CD4-positive, CD25-positive, alpha-beta regulatory T cell (primary cell): ENCODE measurements at regions not wholly inside any gene's neighbourhood (a gene's known extent, or its start where the extent isn't known, plus 50 kb on each side); places are given as distances from the start of the nearest gene placed in this dataset.

Experiments
- ATAC-seq, 2 donors: fragments of 150-1000 bp; cut with Tn5 transposase; one replicate each; pipeline ENCODE4 v1.10.0; 2021; ENCODE audit warnings: low read depth in 2 of 2, moderate number of reproducible peaks in 2 of 2, moderate library complexity in 1 of 2
- DNase-seq, 3 donors: peaks; one replicate each; pipeline versions ENCODE4 v3.0.0 to v3.0.0-alpha.2; 2012 to 2022; ENCODE audit warnings: mixed read lengths in 1 of 3
- H3K27ac ChIP-seq: one replicate; pipeline ENCODE4 v1.7.0; 2013; ENCODE audit warnings: mild to moderate bottlenecking, low read length; ENCODE audit not compliant: insufficient read depth, poor library complexity, severe bottlenecking
- H3K27me3 ChIP-seq: one replicate; pipeline ENCODE4 v1.7.0; 2013; ENCODE audit warnings: low read length; ENCODE audit not compliant: control insufficient read depth, insufficient read depth
- H3K36me3 ChIP-seq: one replicate; pipeline ENCODE4 v1.7.0; 2013; ENCODE audit warnings: mild to moderate bottlenecking, low read length, moderate library complexity; ENCODE audit not compliant: control insufficient read depth, insufficient read depth
- H3K4me1 ChIP-seq: 2 replicates; pipeline ENCODE4 v1.7.0; 2013; ENCODE audit warnings: mild to moderate bottlenecking, low read length; ENCODE audit not compliant: insufficient read depth, control insufficient read depth, poor library complexity, severe bottlenecking
- H3K4me3 ChIP-seq: one replicate; pipeline ENCODE4 v1.7.0; 2013; ENCODE audit warnings: low read depth, mild to moderate bottlenecking, low read length, moderate library complexity
- H3K9me3 ChIP-seq, 2 experiments: 1 replicate in 1 of 2; 2 replicates in 1 of 2; pipeline ENCODE4 v1.7.0; 2013; ENCODE audit warnings: low read length in 2 of 2, mild to moderate bottlenecking in 1 of 2, moderate library complexity in 1 of 2; ENCODE audit not compliant: control insufficient read depth in 2 of 2
- H3K27ac Mint-ChIP-seq, 3 donors: one replicate each; pipeline ENCODE4 v1.8.0; 2020 to 2022; ENCODE audit warnings: mild to moderate bottlenecking in 3 of 3, mixed read lengths in 3 of 3, moderate library complexity in 2 of 3
- H3K27me3 Mint-ChIP-seq: one replicate; pipeline ENCODE4 v1.8.0; 2022; ENCODE audit warnings: mild to moderate bottlenecking, mixed read lengths
- H3K36me3 Mint-ChIP-seq: one replicate; pipeline ENCODE4 v1.8.0; 2020; ENCODE audit warnings: mixed read lengths
- H3K4me1 Mint-ChIP-seq, 4 donors: one replicate each; pipeline ENCODE4 v1.8.0; 2020 to 2022; ENCODE audit warnings: mixed read lengths in 4 of 4, mild to moderate bottlenecking in 1 of 4
- H3K4me3 Mint-ChIP-seq, 4 donors: one replicate each; pipeline ENCODE4 v1.8.0; 2020 to 2022; ENCODE audit warnings: mild to moderate bottlenecking in 4 of 4, mixed read lengths in 4 of 4, moderate library complexity in 3 of 4
- H3K9me3 Mint-ChIP-seq, 7 donors: one replicate each; pipeline ENCODE4 v1.8.0; 2020 to 2022; ENCODE audit warnings: mixed read lengths in 7 of 7, mild to moderate bottlenecking in 3 of 7, moderate library complexity in 2 of 7

DNA sequence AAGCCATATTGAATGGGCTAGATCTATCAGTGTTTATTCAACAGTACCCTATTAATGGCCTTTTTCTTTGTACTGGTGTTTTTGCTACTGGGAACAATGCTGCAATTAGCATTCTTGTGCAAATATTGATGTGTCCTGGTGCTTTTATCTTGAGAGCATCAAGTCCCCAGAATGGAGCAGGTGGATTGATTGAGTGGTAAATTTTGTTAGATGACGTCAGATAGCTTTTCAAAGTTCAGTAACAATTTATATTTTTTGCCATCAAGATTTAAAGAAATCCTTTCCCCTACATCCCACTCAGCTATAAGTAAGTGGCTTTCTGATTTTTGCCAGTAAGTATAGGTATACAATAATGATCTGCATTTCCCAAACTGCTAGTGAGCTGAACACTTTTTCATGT, 63.4 kb upstream of the SYPL1 start:
- Histone ChIP-seq H3K36me3 (no peaks in the 10 kb centered on the region), H3K4me3 (no peak overlapping the region), H3K4me1 (no peaks in the 10 kb centered on the region), H3K27ac (no peak overlapping the region), H3K9me3 (no peaks in the 10 kb centered on the region), H3K27me3 (peaks cover 2% of the 10 kb centered on the region)
- no peak overlapping the region for H3K27ac Mint-ChIP-seq
- no peaks in the 10 kb centered on the region for H3K36me3 Mint-ChIP-seq
- H3K4me1 Mint-ChIP-seq: no peaks in the 10 kb centered on the region
- no peak for DNase-seq
- ATAC-seq: no peak
- no peaks in the 10 kb centered on the region for H3K9me3 Mint-ChIP-seq
- H3K27me3 Mint-ChIP-seq: peaks cover 26% of the 10 kb centered on the region
- H3K4me3 Mint-ChIP-seq: no peak overlapping the region

DNA sequence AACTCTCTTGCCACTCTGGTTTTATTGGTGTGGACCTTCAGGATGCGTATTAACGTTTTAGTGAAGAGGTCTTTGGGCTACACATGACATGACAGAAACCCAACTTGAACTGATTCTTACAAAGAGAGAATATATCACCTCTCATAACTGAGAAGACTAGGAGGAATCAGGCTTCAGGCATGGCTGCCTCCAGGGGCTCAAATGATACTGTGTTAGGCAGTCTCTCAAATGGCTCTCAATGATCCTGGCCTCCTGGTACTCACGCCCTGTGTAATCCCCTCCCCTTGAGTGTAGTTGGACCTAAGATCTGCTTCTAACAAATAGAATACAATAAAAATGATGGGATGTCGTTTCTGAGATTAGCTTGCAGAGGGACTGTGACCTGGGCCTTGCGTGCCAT, 58.5 kb upstream of the SYPL1 start:
- no peak overlapping the region for H3K27ac ChIP-seq
- H3K4me3 ChIP-seq: no peak overlapping the region
- Mint-ChIP-seq H3K9me3 (no peaks in the 10 kb centered on the region), H3K27ac (no peak overlapping the region), H3K36me3 (no peaks in the 10 kb centered on the region), H3K27me3 (peaks cover 21% of the 10 kb centered on the region), H3K4me1 (peaks cover 0 to 6% (median 2%) of the 10 kb centered on the region in 4 donors), H3K4me3 (no peak overlapping the region)
- H3K27me3 ChIP-seq: no peaks in the 10 kb centered on the region
- no peaks in the 10 kb centered on the region for H3K9me3 ChIP-seq
- ATAC-seq (no peak), DNase-seq (no peak)
- no peaks in the 10 kb centered on the region for H3K4me1 ChIP-seq
- H3K36me3 ChIP-seq: no peaks in the 10 kb centered on the region

DNA sequence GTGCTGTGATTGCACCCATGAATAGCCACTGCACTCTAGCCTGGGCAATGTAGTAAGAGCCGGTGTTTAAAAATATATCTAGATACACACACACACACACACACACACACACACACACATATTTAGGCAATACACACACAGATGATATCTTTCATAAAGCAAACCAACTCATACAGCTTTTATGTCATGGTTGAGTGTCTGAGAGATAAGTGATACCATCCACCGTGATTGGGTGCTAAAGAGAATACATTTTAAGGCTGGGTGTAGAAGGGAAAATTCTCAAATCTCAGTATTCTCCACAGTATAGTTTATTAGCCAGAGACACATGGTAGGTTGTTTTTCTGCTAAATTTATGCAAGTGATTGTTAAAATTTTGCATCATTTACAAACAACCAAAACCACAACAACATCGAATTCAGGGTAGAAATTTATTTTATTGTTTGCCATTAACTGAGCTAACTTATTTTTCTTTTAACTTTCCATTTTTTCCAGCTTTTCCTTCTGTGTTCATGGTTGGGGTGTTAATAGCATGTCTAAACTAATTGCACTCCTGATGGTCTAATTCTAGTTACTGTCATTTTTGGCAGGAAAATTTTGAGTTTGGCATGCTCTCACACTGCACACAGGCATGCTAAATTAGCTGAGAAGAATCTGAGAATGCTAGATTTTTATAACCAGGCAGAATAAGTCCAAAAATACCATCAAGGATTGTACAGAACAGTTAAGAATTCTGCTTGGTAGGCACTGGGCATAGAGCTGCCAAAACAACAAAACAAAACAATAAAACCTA, 57.9 kb upstream of the SYPL1 start:
- Histone ChIP-seq H3K27me3 (no peaks in the 10 kb centered on the region), H3K4me1 (no peaks in the 10 kb centered on the region), H3K4me3 (no peak overlapping the region), H3K27ac (no peak overlapping the region), H3K36me3 (no peaks in the 10 kb centered on the region), H3K9me3 (no peaks in the 10 kb centered on the region)
- Mint-ChIP-seq H3K9me3 (no peaks in the 10 kb centered on the region), H3K36me3 (no peaks in the 10 kb centered on the region), H3K27ac (no peak overlapping the region), H3K4me1 (peaks cover 0 to 6% (median 2%) of the 10 kb centered on the region in 4 donors), H3K27me3 (peaks cover 24% of the 10 kb centered on the region), H3K4me3 (no peak overlapping the region)
- DNase-seq: no peak
- ATAC-seq: no peak

DNA sequence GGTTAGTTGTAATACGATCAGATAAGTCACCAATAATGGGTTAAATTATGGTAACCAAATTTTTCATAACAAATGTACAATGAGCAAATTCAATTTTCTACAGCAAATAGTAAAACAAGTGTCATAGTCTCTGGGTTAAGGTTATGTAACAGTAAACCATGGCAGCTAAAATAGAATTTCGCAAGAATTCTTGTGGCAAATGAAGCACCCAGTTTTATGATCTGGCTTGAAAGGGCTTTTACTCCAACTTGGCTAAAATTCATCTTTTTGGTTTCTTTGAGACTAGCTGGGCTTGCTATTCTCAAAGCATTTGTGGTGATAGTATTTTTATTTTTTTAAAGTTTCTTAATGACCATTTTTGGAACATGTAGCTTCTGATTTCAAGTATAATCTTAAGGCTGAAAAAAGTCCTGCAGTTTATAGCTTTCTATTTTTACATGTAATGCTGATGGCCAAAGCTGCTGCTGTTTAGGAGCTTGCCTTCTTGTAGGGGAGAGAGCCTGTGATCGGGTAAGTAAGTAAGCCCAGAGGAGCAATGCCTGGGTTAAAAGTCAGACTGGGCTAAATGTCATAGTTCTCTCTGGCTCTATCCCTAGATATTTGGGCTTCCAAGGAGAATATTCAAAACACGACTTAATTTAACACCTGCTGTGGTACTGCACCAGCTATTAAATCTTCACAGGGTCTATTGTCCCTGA, 55.5 kb upstream of the SYPL1 start:
- no peak for DNase-seq
- Mint-ChIP-seq H3K27me3 (peaks cover 20% of the 10 kb centered on the region), H3K27ac (no peak overlapping the region), H3K4me1 (peaks cover 0 to 6% (median 2%) of the 10 kb centered on the region in 4 donors), H3K9me3 (peaks cover 0 to 8% (median 6%) of the 10 kb centered on the region in 7 donors), H3K36me3 (no peaks in the 10 kb centered on the region), H3K4me3 (no peak overlapping the region)
- H3K36me3 ChIP-seq: no peaks in the 10 kb centered on the region
- H3K9me3 ChIP-seq: peaks cover 5 to 6% of the 10 kb centered on the region in 2 experiments
- H3K27ac ChIP-seq: no peak overlapping the region
- no peak overlapping the region for H3K4me3 ChIP-seq
- H3K27me3 ChIP-seq: peaks cover 3% of the 10 kb centered on the region
- no peak for ATAC-seq
- H3K4me1 ChIP-seq: no peaks in the 10 kb centered on the region

DNA sequence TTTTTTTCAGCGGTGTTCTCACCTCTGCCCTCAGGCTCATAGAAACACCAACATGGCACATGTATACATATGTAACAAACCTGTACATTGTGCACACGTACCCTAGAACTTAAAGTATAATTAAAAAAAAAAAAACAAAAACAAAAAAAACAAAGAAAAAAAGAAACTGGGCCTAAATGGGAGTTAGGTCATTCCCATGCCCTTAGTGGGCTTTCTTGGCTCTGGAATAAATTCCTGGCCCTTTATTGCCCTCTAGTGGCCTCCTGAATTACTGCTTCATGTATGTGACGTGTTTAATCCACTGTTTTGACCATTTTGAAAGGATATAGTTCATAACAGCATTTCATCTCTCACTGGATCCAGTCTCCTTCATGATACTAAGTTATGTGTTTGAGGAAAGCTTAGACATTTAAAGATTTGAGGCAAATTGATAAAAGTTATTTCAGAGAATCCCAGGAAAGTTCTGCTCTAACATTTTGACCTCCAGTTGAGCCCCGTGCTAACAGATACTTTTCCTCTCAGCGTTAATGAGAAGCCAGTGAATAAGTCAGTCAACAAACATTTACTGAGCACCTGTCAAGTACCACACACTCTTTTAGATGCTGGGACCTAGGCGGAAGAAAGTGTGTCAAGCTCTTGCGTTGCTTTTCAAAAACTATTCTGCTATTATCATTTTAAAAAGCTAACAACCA, 54.7 kb upstream of the SYPL1 start:
- ATAC-seq (no peak), DNase-seq (peak; percentile 11 to 59 (median 24))
- Histone ChIP-seq H3K4me3 (no peak overlapping the region), H3K27ac (no peak overlapping the region), H3K36me3 (no peaks in the 10 kb centered on the region), H3K9me3 (peaks cover 5 to 6% of the 10 kb centered on the region in 2 experiments), H3K4me1 (no peaks in the 10 kb centered on the region), H3K27me3 (peaks cover 3% of the 10 kb centered on the region)
- peaks cover 0 to 6% (median 2%) of the 10 kb centered on the region in 4 donors for H3K4me1 Mint-ChIP-seq
- H3K36me3 Mint-ChIP-seq: no peaks in the 10 kb centered on the region
- no peak overlapping the region for H3K4me3 Mint-ChIP-seq
- peaks cover 22% of the 10 kb centered on the region for H3K27me3 Mint-ChIP-seq
- H3K9me3 Mint-ChIP-seq: peaks cover 0 to 8% (median 6%) of the 10 kb centered on the region in 7 donors
- H3K27ac Mint-ChIP-seq: peak overlapping the region in 1 of 3 donors; percentile 28

DNA sequence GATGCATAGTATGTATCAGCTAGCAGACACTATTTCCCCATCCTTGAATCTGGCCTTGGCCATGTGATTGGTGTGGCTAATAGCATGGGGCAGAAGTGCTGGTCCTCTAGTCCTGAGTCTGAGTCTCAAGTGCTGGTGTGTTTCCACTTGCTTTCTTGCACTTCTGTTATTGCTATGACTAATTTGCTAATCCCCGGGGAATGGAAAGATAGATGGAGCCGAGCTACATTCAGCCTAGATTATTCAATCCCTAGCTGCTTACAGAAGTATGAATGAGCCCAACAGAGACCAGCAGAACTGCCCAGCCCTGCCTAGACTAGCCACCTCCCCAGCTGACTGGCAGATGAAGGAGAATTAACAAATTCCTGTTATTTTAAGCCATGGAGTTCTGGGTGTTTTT, 53.2 kb upstream of the SYPL1 start:
- peaks cover 0 to 9% (median 6%) of the 10 kb centered on the region in 7 donors for H3K9me3 Mint-ChIP-seq
- H3K4me3 ChIP-seq: no peak overlapping the region
- H3K36me3 ChIP-seq: no peaks in the 10 kb centered on the region
- peaks cover 5% of the 10 kb centered on the region for H3K27me3 ChIP-seq
- ATAC-seq (no peak), DNase-seq (no peak)
- no peaks in the 10 kb centered on the region for H3K4me1 ChIP-seq
- H3K36me3 Mint-ChIP-seq: no peaks in the 10 kb centered on the region
- no peak overlapping the region for H3K4me3 Mint-ChIP-seq
- H3K27ac ChIP-seq: no peak overlapping the region
- H3K4me1 Mint-ChIP-seq: peaks cover 0 to 6% (median 2%) of the 10 kb centered on the region in 4 donors
- peaks cover 35% of the 10 kb centered on the region for H3K27me3 Mint-ChIP-seq
- H3K27ac Mint-ChIP-seq: no peak overlapping the region
- peaks cover 5 to 6% of the 10 kb centered on the region in 2 experiments for H3K9me3 ChIP-seq

DNA sequence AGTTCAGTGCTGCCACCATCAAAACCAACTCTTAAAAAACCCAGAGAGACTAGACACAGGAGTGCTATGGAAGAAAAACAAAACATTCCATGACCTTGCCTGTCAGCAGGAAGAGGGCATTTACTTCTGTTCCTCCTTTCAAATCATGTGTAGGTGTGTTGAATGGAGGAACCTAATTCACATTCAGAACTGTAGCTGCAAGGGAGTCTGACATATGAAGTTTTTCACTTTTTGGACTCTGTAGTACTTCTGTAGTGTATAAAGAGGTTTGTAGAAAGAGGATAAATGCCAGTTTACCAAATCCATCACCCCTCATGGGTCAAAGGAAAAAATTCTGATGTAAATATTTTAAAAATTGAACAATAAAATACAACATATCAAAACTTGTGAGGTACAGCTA, 51.1 kb upstream of the SYPL1 start:
- H3K36me3 ChIP-seq: no peaks in the 10 kb centered on the region
- H3K27ac ChIP-seq: no peak overlapping the region
- H3K9me3 Mint-ChIP-seq: peaks cover 0 to 9% (median 6%) of the 10 kb centered on the region in 7 donors
- H3K27me3 Mint-ChIP-seq: peaks cover 52% of the 10 kb centered on the region
- H3K27me3 ChIP-seq: peaks cover 5% of the 10 kb centered on the region
- H3K4me3 Mint-ChIP-seq: no peak overlapping the region
- H3K4me3 ChIP-seq: no peak overlapping the region
- H3K36me3 Mint-ChIP-seq: no peaks in the 10 kb centered on the region
- DNase-seq (no peak), ATAC-seq (no peak)
- no peaks in the 10 kb centered on the region for H3K4me1 ChIP-seq
- H3K4me1 Mint-ChIP-seq: peaks cover 0 to 6% (median 2%) of the 10 kb centered on the region in 4 donors
- H3K27ac Mint-ChIP-seq: no peak overlapping the region
- H3K9me3 ChIP-seq: peaks cover 5 to 6% of the 10 kb centered on the region in 2 experiments
